GM12873 (cell line): ENCODE measurements at regions not wholly inside any gene's neighbourhood (a gene's known extent, or its start where the extent isn't known, plus 50 kb on each side); places are given as distances from the start of the nearest gene placed in this dataset.

Experiments used
- CTCF ChIP-seq: IDR thresholded peaks from 2 replicates; pipeline ENCODE4 v1.5.1; 2012; ENCODE audit warnings: low read depth, mild to moderate bottlenecking, moderate library complexity, low read length, control low read depth; ENCODE audit not compliant: insufficient read depth; ENCODE audit errors: missing control alignments

- no peak for TF ChIP-seq CTCF
Measured at GRCh38 chr1:238674316-238674715, 712.1 kb upstream of the CHRM3 start.

GRCh38 chr1:238673561-238673960, 712.8 kb upstream of the CHRM3 start:
- no peak for TF ChIP-seq CTCF

DNA sequence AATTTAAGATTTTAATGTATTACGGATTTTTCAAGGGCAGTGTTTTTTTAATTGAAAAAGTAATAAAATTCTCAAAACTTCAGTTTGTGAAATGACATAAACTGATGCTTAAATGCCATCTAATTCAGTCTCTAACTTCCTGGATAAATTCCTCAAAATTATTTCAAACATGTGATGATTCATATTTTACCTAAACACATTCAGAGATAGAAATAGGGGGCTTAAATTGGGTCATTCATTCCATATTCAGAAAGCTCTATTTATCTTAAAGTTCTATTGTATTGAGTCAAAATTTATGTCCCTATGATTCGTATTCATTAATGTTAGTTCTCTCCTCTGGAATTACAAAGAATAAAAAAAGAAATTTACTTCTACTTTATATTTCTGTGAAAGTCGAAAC, 713.6 kb upstream of the CHRM3 start:
- TF ChIP-seq CTCF, result no peak

GRCh38 chr1:238672262-238672661, 714.1 kb upstream of the CHRM3 start:
- no peak for TF ChIP-seq CTCF

DNA sequence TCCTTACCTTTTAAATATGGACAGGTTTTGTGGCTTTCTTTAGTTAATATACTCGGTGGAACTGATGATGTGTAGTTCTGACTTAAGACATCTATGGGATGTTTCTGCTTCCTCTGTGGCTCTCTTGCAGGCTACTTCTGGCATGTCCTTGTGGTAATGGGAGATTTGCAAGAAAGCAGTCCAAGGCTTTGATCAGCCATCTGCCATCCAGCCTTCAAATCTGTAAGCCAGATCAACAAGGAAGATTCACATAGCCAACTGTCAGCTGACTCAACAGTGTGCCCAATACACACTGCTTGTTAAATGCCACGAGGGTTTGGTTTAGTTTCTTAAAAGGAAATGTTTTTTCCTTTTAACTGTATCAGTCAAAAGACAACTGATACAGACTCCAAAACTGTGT, 722.2 kb upstream of the CHRM3 start:
- no peak for TF ChIP-seq CTCF

GRCh38 chr1:238660849-238661248, 725.5 kb upstream of the CHRM3 start:
- TF ChIP-seq CTCF, result no peak

- TF ChIP-seq CTCF, result no peak
Measured at GRCh38 chr1:238658763-238659162, 727.6 kb upstream of the CHRM3 start.

- no peak for TF ChIP-seq CTCF
Measured at GRCh38 chr1:238653693-238654321, 732.6 kb upstream of the CHRM3 start.
